ENCODE measurements at regions not wholly inside any gene's neighbourhood (a gene's known extent, or its start where the extent isn't known, plus 50 kb on each side); places are given as distances from the start of the nearest gene placed in this dataset.

DNA sequence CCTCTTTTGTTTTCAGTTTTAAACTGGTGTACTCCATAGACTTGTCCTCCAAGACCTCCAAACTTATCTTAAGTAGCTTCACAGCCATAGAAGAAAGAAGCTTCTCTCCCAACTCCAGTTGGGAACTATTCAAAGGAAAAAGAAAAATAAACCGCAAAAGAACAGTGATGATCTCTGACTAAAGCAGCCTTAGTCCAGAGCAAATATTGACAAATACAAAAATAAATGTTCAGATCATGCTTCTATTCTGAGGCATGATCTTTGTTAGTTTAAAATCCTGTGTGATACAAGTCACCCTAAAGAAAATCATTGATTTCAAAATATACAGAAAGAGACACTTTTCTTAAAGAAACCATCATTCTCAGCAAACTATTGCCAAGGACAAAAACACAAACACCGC lies 373.0 kb upstream of the SMIM30 start:
- TF ChIP-seq ZFX (IDR thresholded peaks at IDR 0.05): no peak
- TF ChIP-seq, protein P1, sequence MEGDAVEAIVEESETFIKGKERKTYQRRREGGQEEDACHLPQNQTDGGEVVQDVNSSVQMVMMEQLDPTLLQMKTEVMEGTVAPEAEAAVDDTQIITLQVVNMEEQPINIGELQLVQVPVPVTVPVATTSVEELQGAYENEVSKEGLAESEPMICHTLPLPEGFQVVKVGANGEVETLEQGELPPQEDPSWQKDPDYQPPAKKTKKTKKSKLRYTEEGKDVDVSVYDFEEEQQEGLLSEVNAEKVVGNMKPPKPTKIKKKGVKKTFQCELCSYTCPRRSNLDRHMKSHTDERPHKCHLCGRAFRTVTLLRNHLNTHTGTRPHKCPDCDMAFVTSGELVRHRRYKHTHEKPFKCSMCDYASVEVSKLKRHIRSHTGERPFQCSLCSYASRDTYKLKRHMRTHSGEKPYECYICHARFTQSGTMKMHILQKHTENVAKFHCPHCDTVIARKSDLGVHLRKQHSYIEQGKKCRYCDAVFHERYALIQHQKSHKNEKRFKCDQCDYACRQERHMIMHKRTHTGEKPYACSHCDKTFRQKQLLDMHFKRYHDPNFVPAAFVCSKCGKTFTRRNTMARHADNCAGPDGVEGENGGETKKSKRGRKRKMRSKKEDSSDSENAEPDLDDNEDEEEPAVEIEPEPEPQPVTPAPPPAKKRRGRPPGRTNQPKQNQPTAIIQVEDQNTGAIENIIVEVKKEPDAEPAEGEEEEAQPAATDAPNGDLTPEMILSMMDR (conservative IDR thresholded peaks at IDR 0.05): no peak
- H3K27ac ChIP-seq: no peak overlapping the region

DNA sequence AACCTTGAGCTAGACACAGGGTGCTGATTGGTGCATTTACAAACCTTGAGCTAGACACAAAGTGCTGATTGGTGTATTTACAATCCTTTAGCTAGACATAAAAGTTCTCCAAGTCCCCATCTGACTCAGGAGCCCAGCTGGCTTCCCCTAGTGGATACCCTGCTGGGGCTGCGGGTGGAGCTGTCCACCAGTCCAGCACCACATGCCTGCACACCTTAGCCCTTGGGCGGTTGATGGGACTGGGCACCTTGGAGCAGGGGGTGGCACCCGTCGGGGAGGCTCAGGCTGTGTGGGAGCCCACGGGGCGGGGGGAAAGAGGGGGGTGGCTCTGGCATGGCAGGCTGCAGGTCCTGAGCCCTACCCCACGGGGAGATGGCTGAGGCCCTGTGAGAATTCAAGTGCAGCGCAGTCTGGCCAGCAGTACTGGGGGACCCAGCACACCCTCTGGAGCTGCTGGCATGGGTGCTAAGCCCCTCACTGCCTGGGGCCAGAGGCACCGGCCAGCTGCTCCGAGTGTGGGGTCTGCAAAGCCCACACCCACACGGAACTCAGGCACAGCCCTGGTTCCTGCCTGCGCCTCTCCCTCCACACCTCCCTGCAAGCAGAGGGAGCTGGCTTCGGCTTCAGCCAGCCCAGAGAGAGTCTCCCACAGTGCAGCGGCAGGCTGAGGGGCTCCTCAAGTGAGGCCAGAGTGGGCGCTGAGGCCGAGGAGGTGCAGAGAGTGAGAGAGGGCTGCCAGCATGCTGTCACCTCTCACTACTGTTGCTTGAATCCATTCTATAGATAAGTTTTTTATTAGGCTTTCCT lies 369.8 kb upstream of the SMIM30 start:
- H3K27ac ChIP-seq: no peak overlapping the region; the same call in 1 of the 2 replicates
- TF ChIP-seq, protein P1 (conservative IDR thresholded peaks at IDR 0.05): no peak
- TF ChIP-seq ZFX (IDR thresholded peaks at IDR 0.05): no peak

DNA sequence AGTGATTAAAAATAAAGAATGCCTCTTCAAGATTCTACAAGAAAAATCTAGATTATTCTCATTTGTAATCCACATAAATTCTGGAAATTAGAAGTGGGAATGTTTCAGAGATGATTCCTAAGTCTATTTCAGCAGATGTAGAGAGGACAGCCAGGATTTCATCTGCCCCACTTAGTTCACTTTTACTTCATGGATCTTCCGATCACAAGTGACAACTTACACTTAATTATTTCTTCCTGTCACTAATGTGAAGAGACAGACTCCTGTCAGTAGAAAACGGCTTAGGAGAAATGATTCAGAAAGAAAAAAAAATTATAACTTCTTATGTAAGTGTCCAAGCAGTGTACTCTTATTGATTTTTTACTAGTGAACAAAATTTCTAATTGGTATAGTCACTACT lies 368.2 kb upstream of the SMIM30 start:
- TF ChIP-seq, protein P1 (conservative IDR thresholded peaks at IDR 0.05): no peak
- no peak for TF ChIP-seq ZFX (IDR thresholded peaks at IDR 0.05)
- no peak overlapping the region for H3K27ac ChIP-seq

DNA sequence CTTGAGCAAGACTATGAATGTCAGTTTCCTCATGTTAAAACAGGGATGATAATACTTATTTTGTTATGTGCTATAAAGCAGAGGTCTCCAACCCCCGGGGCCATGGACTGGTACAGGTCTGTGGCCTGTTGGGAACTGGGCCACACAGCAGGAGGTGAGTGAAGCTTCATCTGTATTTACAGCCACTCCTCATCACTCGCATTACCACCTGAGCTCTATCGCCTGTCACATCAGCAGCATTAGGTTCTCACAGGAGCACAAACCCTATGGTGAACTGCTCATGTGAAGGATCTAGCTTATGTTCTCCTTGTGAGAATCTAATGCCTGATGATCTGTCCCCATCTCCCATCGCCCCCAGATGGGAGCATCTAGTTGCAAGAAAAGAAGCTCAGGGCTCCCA lies 365.3 kb upstream of the SMIM30 start:
- TF ChIP-seq, protein P1 (conservative IDR thresholded peaks at IDR 0.05): no peak
- no peak for TF ChIP-seq ZFX (IDR thresholded peaks at IDR 0.05)
- no peak overlapping the region for H3K27ac ChIP-seq

DNA sequence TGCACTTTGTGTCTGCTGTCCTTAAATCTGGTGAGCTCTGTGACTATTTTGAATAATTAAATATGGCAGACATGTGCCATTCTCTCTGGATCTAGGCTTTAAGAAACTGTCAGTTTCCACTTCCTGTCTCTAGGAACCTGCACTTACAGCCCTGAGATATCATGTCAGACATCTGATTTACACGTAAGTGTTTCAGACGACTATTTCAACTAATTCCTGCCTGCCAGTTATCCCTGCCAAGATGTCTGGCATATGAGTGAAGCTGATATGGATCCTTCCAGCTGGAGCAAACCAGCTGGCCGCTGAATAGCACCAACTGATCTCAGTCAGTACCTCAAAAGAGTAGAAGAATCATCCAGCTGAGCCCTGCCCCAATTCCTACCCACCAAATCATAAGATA lies 362.2 kb upstream of the SMIM30 start:
- H3K27ac ChIP-seq: no peak overlapping the region
- TF ChIP-seq, protein P1 (conservative IDR thresholded peaks at IDR 0.05): no peak
- TF ChIP-seq ZFX (IDR thresholded peaks at IDR 0.05): no peak

DNA sequence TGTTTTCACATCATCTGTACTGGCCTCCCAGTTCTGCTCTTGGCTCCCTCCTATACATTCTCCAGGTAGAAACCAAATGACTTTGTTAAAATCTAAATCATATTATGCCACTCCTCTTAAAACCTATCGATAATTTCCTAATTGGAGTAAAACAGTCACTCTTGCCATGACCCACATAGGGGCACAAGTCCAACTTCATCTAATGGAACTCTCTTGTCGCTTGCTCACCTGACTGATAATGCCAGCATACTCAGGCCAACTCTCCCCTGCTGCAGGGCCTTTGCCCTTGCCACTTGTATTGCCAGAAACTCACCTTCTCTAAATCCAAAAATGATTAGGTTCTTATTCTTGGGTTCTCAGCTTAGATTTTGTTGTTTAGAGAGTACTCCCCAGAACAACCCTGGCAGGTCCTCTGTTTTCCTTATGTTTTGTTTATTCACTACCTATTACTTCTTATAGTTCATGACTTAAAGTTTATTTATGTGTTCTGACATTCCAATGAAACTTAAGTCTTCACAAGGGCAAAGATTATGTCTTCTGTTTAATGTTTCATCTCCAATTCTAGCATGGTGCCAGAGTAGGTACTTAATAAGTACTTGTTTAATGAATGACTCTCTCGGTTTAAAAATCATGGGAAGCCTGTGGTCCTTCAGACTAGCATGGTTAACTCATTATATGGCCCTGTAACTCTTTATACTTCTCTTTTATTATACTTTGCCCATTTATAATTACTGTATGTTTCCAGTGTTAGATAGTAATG lies 345.9 kb upstream of the SMIM30 start:
- H3K27ac ChIP-seq: no peak overlapping the region
- TF ChIP-seq ZFX (IDR thresholded peaks at IDR 0.05): no peak
- TF ChIP-seq, protein P1 (conservative IDR thresholded peaks at IDR 0.05): no peak

DNA sequence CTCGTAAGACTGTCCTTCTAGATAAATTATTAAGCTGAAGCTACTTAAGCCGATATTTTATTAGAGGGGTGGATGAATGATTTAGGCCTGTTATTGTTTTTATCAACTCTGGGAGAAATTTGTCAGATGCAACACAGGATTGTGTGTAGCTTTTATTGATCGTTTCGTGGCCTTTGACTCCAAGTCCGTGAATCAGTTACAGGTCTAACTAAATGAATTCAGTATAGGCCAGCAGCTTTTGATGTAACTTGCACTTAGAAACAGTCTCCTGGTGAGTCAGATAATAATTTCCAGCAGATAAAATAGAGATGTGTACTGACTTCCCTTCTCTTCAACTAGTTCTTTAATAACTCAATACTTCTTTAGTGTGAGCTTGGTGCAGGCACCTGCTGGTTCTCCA lies 341.7 kb upstream of the SMIM30 start:
- no peak overlapping the region for H3K27ac ChIP-seq
- TF ChIP-seq ZFX (IDR thresholded peaks at IDR 0.05): no peak
- TF ChIP-seq, protein P1 (conservative IDR thresholded peaks at IDR 0.05): no peak

All from C4-2B (cell line).